GM19023 (cell line): ENCODE measurements at regions not wholly inside any gene's neighbourhood (a gene's known extent, or its start where the extent isn't known, plus 50 kb on each side); places are given as distances from the start of the nearest gene placed in this dataset.
"Not testable (repeated sequence)": the region's sequence is repeated elsewhere in the genome, so short reads cannot be mapped to it uniquely, and the experiment has no call there.

Source experiments
- ATAC-seq: cut with Tn5 transposase; IDR thresholded peaks from one replicate; pipeline ENCODE4 v1.9.1; 2021; ENCODE audit warnings: mild to moderate bottlenecking, moderate library complexity; ENCODE audit not compliant: unreplicated experiment

GRCh38 chr7:68911754-68912153, 686.5 kb upstream of the AUTS2 start:
- ATAC-seq: no peak

GRCh38 chr7:68914006-68914405, 684.3 kb upstream of the AUTS2 start:
- no peak for ATAC-seq

- ATAC-seq: no peak
Observed at GRCh38 chr7:68917041-68917651, 681.1 kb upstream of the AUTS2 start.

GRCh38 chr7:68918621-68919020, 679.7 kb upstream of the AUTS2 start:
- no peak for ATAC-seq

- no peak for ATAC-seq
Observed at GRCh38 chr7:68922850-68923249, 675.4 kb upstream of the AUTS2 start.

GRCh38 chr7:68925241-68925640, 673.0 kb upstream of the AUTS2 start:
- no peak for ATAC-seq

- ATAC-seq: no peak
Observed at GRCh38 chr7:68929781-68930261, 668.5 kb upstream of the AUTS2 start.

- no peak for ATAC-seq
Observed at GRCh38 chr7:68936471-68937035, 661.7 kb upstream of the AUTS2 start.

GRCh38 chr7:68938151-68938550, 660.1 kb upstream of the AUTS2 start:
- no peak for ATAC-seq

- ATAC-seq: no peak
Observed at GRCh38 chr7:68943786-68944185, 654.5 kb upstream of the AUTS2 start.

GRCh38 chr7:68955656-68956055, 642.6 kb upstream of the AUTS2 start:
- ATAC-seq: no peak

- no peak for ATAC-seq
Observed at GRCh38 chr7:68958571-68958970, 639.7 kb upstream of the AUTS2 start.

GRCh38 chr7:68963552-68963951, 634.7 kb upstream of the AUTS2 start:
- no peak for ATAC-seq

GRCh38 chr7:68964060-68964459, 634.2 kb upstream of the AUTS2 start:
- no peak for ATAC-seq

- ATAC-seq: no peak
Observed at GRCh38 chr7:68965351-68965750, 632.9 kb upstream of the AUTS2 start.

- ATAC-seq: no peak
Observed at GRCh38 chr7:68967598-68967997, 630.7 kb upstream of the AUTS2 start.

- ATAC-seq: no peak
Observed at GRCh38 chr7:68969571-68969970, 628.7 kb upstream of the AUTS2 start.

GRCh38 chr7:68971634-68972340, 626.5 kb upstream of the AUTS2 start:
- ATAC-seq: no peak

- ATAC-seq: no peak
Observed at GRCh38 chr7:68977385-68978055, 620.8 kb upstream of the AUTS2 start.

GRCh38 chr7:68978710-68979109, 619.6 kb upstream of the AUTS2 start:
- ATAC-seq: no peak

GRCh38 chr7:68980011-68980410, 618.3 kb upstream of the AUTS2 start:
- ATAC-seq: no peak

GRCh38 chr7:68980432-68980831, 617.8 kb upstream of the AUTS2 start:
- not testable (repeated sequence) for ATAC-seq
